ENCODE measurements at regions not wholly inside any gene's neighbourhood (a gene's known extent, or its start where the extent isn't known, plus 50 kb on each side); places are given as distances from the start of the nearest gene placed in this dataset.

GRCh38 chr1:191564275-191564674 lies 594.0 kb upstream of the RGS18 start:
- DNase-seq: no peak
- no peak for ATAC-seq
- no peak for TF ChIP-seq POLR2A (IDR thresholded peaks at IDR 0.05)
- TF ChIP-seq CTCF (IDR thresholded peaks at IDR 0.05): no peak
- Histone ChIP-seq H3K4me1 (no peaks in the 10 kb centered on the region), H3K36me3 (no peaks in the 10 kb centered on the region), H3K4me3 (no peak overlapping the region), H3K9me3 (no peaks in the 10 kb centered on the region), H3K27me3 (no peaks in the 10 kb centered on the region), H3K27ac (no peak overlapping the region)
- 46% methylated on average over 2 of the region's 2 CpGs for WGBS (ENCODE audit: insufficient coverage, low coverage, low lambda C conversion rate, missing lambda C conversion rate)
- intact Hi-C loops (cut with DNase I): no loop called here

- no peak for ATAC-seq
- intact Hi-C loops (cut with DNase I): no loop called here
- TF ChIP-seq POLR2A (IDR thresholded peaks at IDR 0.05) (no peak), CTCF (IDR thresholded peaks at IDR 0.05) (no peak)
Observed at GRCh38 chr1:191572479-191572878, 585.8 kb upstream of the RGS18 start.

GRCh38 chr1:191575180-191575579 lies 583.1 kb upstream of the RGS18 start:
- no peaks in the 10 kb centered on the region for H3K27me3 ChIP-seq
- H3K4me3 ChIP-seq: no peak overlapping the region
- ATAC-seq (no peak), DNase-seq (no peak)
- intact Hi-C loops (cut with DNase I): no loop called here
- no peaks in the 10 kb centered on the region for H3K36me3 ChIP-seq
- TF ChIP-seq CTCF (IDR thresholded peaks at IDR 0.05): no peak
- no peak for TF ChIP-seq POLR2A (IDR thresholded peaks at IDR 0.05)
- no peak overlapping the region for H3K27ac ChIP-seq
- H3K4me1 ChIP-seq: no peaks in the 10 kb centered on the region
- no peaks in the 10 kb centered on the region for H3K9me3 ChIP-seq
- WGBS (ENCODE audit: insufficient coverage, low coverage, low lambda C conversion rate, missing lambda C conversion rate): 42% methylated on average over 3 of the region's 3 CpGs

More at GRCh38 chr1:191572479-191572878, 585.8 kb upstream of the RGS18 start:
- no peaks in the 10 kb centered on the region for H3K36me3 ChIP-seq
- H3K4me1 ChIP-seq: no peaks in the 10 kb centered on the region
- DNase-seq: no peak
- no peaks in the 10 kb centered on the region for H3K27me3 ChIP-seq
- no peak overlapping the region for H3K27ac ChIP-seq
- no peaks in the 10 kb centered on the region for H3K9me3 ChIP-seq
- no peak overlapping the region for H3K4me3 ChIP-seq

- no peaks in the 10 kb centered on the region for H3K4me1 ChIP-seq
- no peak overlapping the region for H3K4me3 ChIP-seq
- H3K27ac ChIP-seq: no peak overlapping the region
- WGBS (ENCODE audit: insufficient coverage, low coverage, low lambda C conversion rate, missing lambda C conversion rate): 45% methylated on average over 3 of the region's 3 CpGs
- intact Hi-C loops (cut with DNase I): no loop called here
- ATAC-seq (no peak), DNase-seq (no peak)
- H3K36me3 ChIP-seq: no peaks in the 10 kb centered on the region
- H3K27me3 ChIP-seq: no peaks in the 10 kb centered on the region
- no peak for TF ChIP-seq POLR2A (IDR thresholded peaks at IDR 0.05)
- no peak for TF ChIP-seq CTCF (IDR thresholded peaks at IDR 0.05)
- no peaks in the 10 kb centered on the region for H3K9me3 ChIP-seq
Observed at GRCh38 chr1:191575746-191576145, 582.5 kb upstream of the RGS18 start.

GRCh38 chr1:191577213-191577612 lies 581.0 kb upstream of the RGS18 start:
- TF ChIP-seq CTCF (IDR thresholded peaks at IDR 0.05) (no peak), POLR2A (IDR thresholded peaks at IDR 0.05) (no peak)
- no peak for ATAC-seq

More at GRCh38 chr1:191577213-191577612, 581.0 kb upstream of the RGS18 start:
- H3K36me3 ChIP-seq: no peaks in the 10 kb centered on the region
- H3K27ac ChIP-seq: no peak overlapping the region
- no peaks in the 10 kb centered on the region for H3K27me3 ChIP-seq
- no peaks in the 10 kb centered on the region for H3K9me3 ChIP-seq
- no peak overlapping the region for H3K4me3 ChIP-seq
- intact Hi-C loops (cut with DNase I): no loop called here
- DNase-seq: no peak
- no peaks in the 10 kb centered on the region for H3K4me1 ChIP-seq
- 83% methylated on average over 4 of the region's 4 CpGs for WGBS (ENCODE audit: insufficient coverage, low coverage, low lambda C conversion rate, missing lambda C conversion rate)
